K562 (cell line): ENCODE measurements at regions not wholly inside any gene's neighbourhood (a gene's known extent, or its start where the extent isn't known, plus 50 kb on each side); places are given as distances from the start of the nearest gene placed in this dataset.

Experiments used
- ATAC-seq: fragments of 200-7000 bp; cut with Tn5 transposase; 3 replicates; pipeline ENCODE4 v1.9.1; 2020; ENCODE audit warnings: moderate library complexity
- BruUV-seq: library from RNA; stranded (reverse); fragments of 400-500 nt; replicated peaks from 2 replicates; lab custom pipeline; 2021; lab: Mats Ljungman, UMichigan
- CTCF ChIA-PET: fragments of 300-600 bp; formaldehyde crosslinking; extraction: SDS; loops from one replicate; lab custom pipeline; 2021; ENCODE audit warnings: low intra/inter-chr PET ratio; lab: Yijun Ruan, JAX
- POLR2A ChIA-PET: fragments of 300-600, 350-650 bp; sonication (Branson Sonifier 250); formaldehyde crosslinking; extraction: SDS; loops from one replicate; lab custom pipeline; 2021; ENCODE audit warnings: antibody characterized with exemption, inconsistent platforms; lab: Yijun Ruan, JAX
- DNase-seq, 4 experiments: peaks; one replicate each; pipeline versions ENCODE4 v3.0.0 to v3.0.0-alpha.2; 2011 to 2018; ENCODE audit warnings: low spot score in 3 of 4, mixed read lengths in 3 of 4; ENCODE audit errors: extremely low read depth in 1 of 4
- FAIRE-seq: peaks from 2 replicates; lab custom pipeline; 2011; peaks lifted over from hg19 to GRCh38; lab: Jason Lieb, UNC
- H2AFZ ChIP-seq: 2 replicates; pipeline ENCODE4 v1.6.0; 2011; ENCODE audit warnings: low read depth, low read length, control low read depth, inconsistent platforms
- H3K27ac ChIP-seq: fragments of 200-600 bp; 3 replicates; pipeline ENCODE4 v1.8.0; 2011; ENCODE audit warnings: low read depth, mild to moderate bottlenecking, control low read depth, inconsistent platforms, low read length, moderate library complexity, mixed read lengths; ENCODE audit errors: extremely low read depth
- H3K27me3 ChIP-seq, 2 experiments: fragments of 300-600 bp in 1 of 2; 2 replicates in 1 of 2; 3 replicates in 1 of 2; pipeline versions ENCODE4 v1.6.0 to v1.8.0; 2011; ENCODE audit warnings: inconsistent platforms in 2 of 2, low read length in 2 of 2, mild to moderate bottlenecking in 1 of 2, mixed read lengths in 1 of 2, moderate library complexity in 1 of 2; ENCODE audit not compliant: control insufficient read depth in 2 of 2, insufficient read depth in 2 of 2
- H3K36me3 ChIP-seq: fragments of 300-600 bp; 3 replicates; pipeline ENCODE4 v1.8.0; 2011; ENCODE audit warnings: mild to moderate bottlenecking, low read length, inconsistent platforms; ENCODE audit not compliant: control insufficient read depth, insufficient read depth
- H3K4me1 ChIP-seq, 2 experiments: fragments of 200-600 bp in 1 of 2; replicated peaks in 1 of 2; 2 replicates in 1 of 2; 3 replicates in 1 of 2; pipeline versions ENCODE4 v1.5.1 to v1.8.0; 2011; ENCODE audit warnings: inconsistent platforms in 2 of 2, low read length in 2 of 2, mild to moderate bottlenecking in 1 of 2, mixed read lengths in 1 of 2, moderate library complexity in 1 of 2; ENCODE audit not compliant: control insufficient read depth in 2 of 2, insufficient read depth in 2 of 2
- H3K4me2 ChIP-seq: 2 replicates; pipeline ENCODE4 v1.6.1; 2011; ENCODE audit warnings: low read length, control low read depth, inconsistent platforms, mixed read lengths; ENCODE audit not compliant: insufficient read depth
- H3K4me3 ChIP-seq: fragments of 200-600 bp; sonication (generic), shearing (Covaris generic); 2 replicates; pipeline ENCODE4 v1.5.1; 2016; ENCODE audit warnings: control low read depth, inconsistent platforms
- H3K79me2 ChIP-seq: fragments of 200-600 bp; 3 replicates; pipeline ENCODE4 v1.8.0; 2011; ENCODE audit warnings: low read length, inconsistent platforms; ENCODE audit not compliant: control insufficient read depth, insufficient read depth
- H3K9ac ChIP-seq, 2 experiments: 2 replicates each; pipeline versions ENCODE4 v1.6.0 to v1.6.1; 2011; ENCODE audit warnings: low read depth in 2 of 2, low read length in 2 of 2, control low read depth in 1 of 2, inconsistent platforms in 1 of 2, mild to moderate bottlenecking in 1 of 2, mixed read lengths in 1 of 2; ENCODE audit not compliant: insufficient read depth in 1 of 2
- H3K9me1 ChIP-seq: one replicate; pipeline ENCODE4 v1.6.0; 2011; ENCODE audit warnings: inconsistent platforms, mild to moderate bottlenecking, low read length, moderate library complexity; ENCODE audit not compliant: control insufficient read depth, insufficient read depth
- H3K9me3 ChIP-seq: replicated peaks from 2 replicates; pipeline ENCODE4 v1.5.1; 2011; ENCODE audit warnings: low read depth, low read length, inconsistent platforms; ENCODE audit not compliant: control insufficient read depth, insufficient read depth
- H4K20me1 ChIP-seq: replicated peaks from 2 replicates; pipeline ENCODE4 v1.6.1; 2011; ENCODE audit warnings: low read length, inconsistent platforms, mixed read lengths; ENCODE audit not compliant: control insufficient read depth, insufficient read depth
- CCAR2 ChIP-seq: fragments of 200-400 bp; formaldehyde crosslinking; IDR thresholded peaks from 2 replicates; pipeline ENCODE4 v1.6.1; 2017; ENCODE audit warnings: mild to moderate bottlenecking, low read depth, low read length
- CHD4 ChIP-seq: fragments of 200-600 bp; sonication (generic); IDR thresholded peaks from 3 replicates; pipeline ENCODE4 v1.6.1; 2012; ENCODE audit warnings: low read depth, mild to moderate bottlenecking, mixed read lengths, low read length, inconsistent platforms; ENCODE audit not compliant: insufficient read depth, insufficient replicate concordance, poor library complexity, severe bottlenecking
- CUX1 ChIP-seq: fragments of 200-800 bp; sonication (Bioruptor generic); IDR thresholded peaks from 2 replicates; pipeline ENCODE4 v1.6.1; 2016; ENCODE audit warnings: missing genetic modification characterization, missing compliant biosample characterization
- POLR2AphosphoS2 ChIP-seq: IDR thresholded peaks from 2 replicates; pipeline ENCODE4 v1.6.1; 2012; ENCODE audit warnings: low read length, improper control_type of control experiment
- RREB1 ChIP-seq: fragments of 250-450 bp; sonication (Bioruptor Pico); IDR thresholded peaks from 2 replicates; pipeline ENCODE4 v1.4.0; 2020
- SOX6 ChIP-seq: fragments of 450-650 bp; IDR thresholded peaks from 2 replicates; pipeline ENCODE4 v1.6.1; 2014; ENCODE audit warnings: mild to moderate bottlenecking
- TEAD4 ChIP-seq, 2 experiments: sonication (generic) in 1 of 2; formaldehyde crosslinking in 1 of 2; IDR thresholded peaks; 2 replicates each; pipeline versions ENCODE4 v1.6.1 to v1.8.0; 2012 to 2022; ENCODE audit warnings: borderline replicate concordance in 1 of 2, inconsistent platforms in 1 of 2, low read length in 1 of 2, mild to moderate bottlenecking in 1 of 2, missing genetic modification reagents in 1 of 2
- YY1 ChIP-seq, 3 experiments: IDR thresholded peaks; 2 replicates each; pipeline ENCODE4 v1.6.1; 2011; ENCODE audit warnings: low read length in 2 of 3, mild to moderate bottlenecking in 2 of 3, moderate library complexity in 2 of 3, borderline replicate concordance in 1 of 3, control low read depth in 1 of 3, low read depth in 1 of 3; ENCODE audit not compliant: insufficient read depth in 3 of 3, insufficient replicate concordance in 2 of 3, control insufficient read depth in 1 of 3, insufficient read length in 1 of 3; ENCODE audit errors: extremely low read depth in 1 of 3
- WGBS: fragments of 100-300 bp; shearing (Covaris generic); methylation state at CpG from one replicate; pipeline ENCODE4 v1.1.6; 2016; ENCODE audit warnings: low coverage, mixed read lengths; ENCODE audit not compliant: insufficient coverage; ENCODE audit errors: missing lambda C conversion rate; 5-methylcytosine and 5-hydroxymethylcytosine counted together
- in situ Hi-C: fragments of 300-500 bp; cut with MboI; formaldehyde crosslinking; loops from 4 replicates; pipeline ENCODE4 v1.15.0; 2018; ENCODE audit warnings: inconsistent platforms, mixed read lengths
- intact Hi-C: fragments of 100-400 bp; cut with micrococcal nuclease; formaldehyde crosslinking; loops from 2 replicates; pipeline ENCODE4 v1.14.2; 2022
- TF ChIP-seq, protein P1 (sequence below): sonication (generic); formaldehyde crosslinking; IDR thresholded peaks from 2 replicates; pipeline ENCODE4 v1.8.1; 2022; ENCODE audit warnings: missing genetic modification reagents

GRCh38 chr2:208983486-208983885 is 440.4 kb upstream of the MAP2 start:
- Histone ChIP-seq H4K20me1 (no peaks in the 10 kb centered on the region), H3K36me3 (no peaks in the 10 kb centered on the region), H3K9me3 (no peaks in the 10 kb centered on the region), H3K4me3 (no peak overlapping the region), H2AFZ (no peak overlapping the region), H3K9me1 (no peaks in the 10 kb centered on the region), H3K4me1 (no peaks in the 10 kb centered on the region), H3K27me3 (no peaks in the 10 kb centered on the region), H3K27ac (no peak overlapping the region), H3K9ac (no peak overlapping the region), H3K79me2 (no peaks in the 10 kb centered on the region), H3K4me2 (no peak overlapping the region)
- 10% methylated on average over 3 of the region's 3 CpGs for WGBS
- no peak for TF ChIP-seq RREB1
- no peak for TF ChIP-seq CUX1 (CRISPR knock-in tag)
- TF ChIP-seq, protein P1, sequence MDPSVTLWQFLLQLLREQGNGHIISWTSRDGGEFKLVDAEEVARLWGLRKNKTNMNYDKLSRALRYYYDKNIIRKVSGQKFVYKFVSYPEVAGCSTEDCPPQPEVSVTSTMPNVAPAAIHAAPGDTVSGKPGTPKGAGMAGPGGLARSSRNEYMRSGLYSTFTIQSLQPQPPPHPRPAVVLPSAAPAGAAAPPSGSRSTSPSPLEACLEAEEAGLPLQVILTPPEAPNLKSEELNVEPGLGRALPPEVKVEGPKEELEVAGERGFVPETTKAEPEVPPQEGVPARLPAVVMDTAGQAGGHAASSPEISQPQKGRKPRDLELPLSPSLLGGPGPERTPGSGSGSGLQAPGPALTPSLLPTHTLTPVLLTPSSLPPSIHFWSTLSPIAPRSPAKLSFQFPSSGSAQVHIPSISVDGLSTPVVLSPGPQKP (CRISPR knock-in tag), result no peak
- no peak for TF ChIP-seq YY1 (IDR thresholded peaks at IDR 0.05; ENCODE audit: borderline replicate concordance in 1 of 3, control insufficient read depth in 1 of 3, extremely low read depth in 1 of 3, insufficient read depth in 3 of 3, insufficient read length in 1 of 3, insufficient replicate concordance in 2 of 3, low read depth in 1 of 3, low read length in 2 of 3)
- 0 out of 2 replicates have a peak, but pooled peaks have one; percentile 22 for TF ChIP-seq SOX6
- no peak for TF ChIP-seq POLR2AphosphoS2
- no peak for TF ChIP-seq CCAR2
- no peak for TF ChIP-seq CHD4
- 0 out of 2 replicates have a peak, but pooled peaks have one; percentile 38 for TF ChIP-seq TEAD4 (IDR thresholded peaks at IDR 0.05; ENCODE audit: low read length)
- no peak for TF ChIP-seq TEAD4 (CRISPR knock-in tag; IDR thresholded peaks at IDR 0.05; ENCODE audit: borderline replicate concordance)
- DNase-seq (peak in 1 of 4 experiments; percentile 14), FAIRE-seq (no peak), ATAC-seq (no peak)
- intact Hi-C loops, result no loop called here
- POLR2A ChIA-PET, result no interaction called here
- BruUV-seq, result no TSS peak
- in situ Hi-C loops, result no loop called here
- CTCF ChIA-PET, result no interaction called here
